ENCODE measurements at regions not wholly inside any gene's neighbourhood (a gene's known extent, or its start where the extent isn't known, plus 50 kb on each side); places are given as distances from the start of the nearest gene placed in this dataset.

- FAIRE-seq (no peak), DNase-seq (ENCODE audit: low spot score) (no peak)
Measured at GRCh38 chr12:105834496-105834895, 304.3 kb downstream of the NUAK1 start.

GRCh38 chr12:105835580-105836241, 303.0 kb downstream of the NUAK1 start:
- DNase-seq (ENCODE audit: low spot score), result no peak

DNA sequence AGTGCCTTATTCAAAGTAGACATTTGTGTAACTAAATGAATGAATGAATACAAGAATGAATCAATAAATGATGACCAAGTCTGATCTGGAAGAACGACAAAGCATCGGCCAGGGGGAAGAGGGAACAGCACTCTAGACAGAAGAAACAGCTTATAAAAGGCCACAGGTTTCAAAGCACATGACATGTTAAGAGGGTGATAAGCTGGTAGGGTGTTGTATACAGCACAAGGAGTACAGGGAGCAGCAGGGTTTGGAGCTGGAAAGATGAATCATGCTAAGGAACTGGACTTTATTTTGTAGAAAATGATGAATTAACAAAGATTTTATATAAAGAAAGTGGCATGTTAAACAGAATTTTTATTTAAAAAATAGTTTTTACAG, 302.5 kb downstream of the NUAK1 start:
- FAIRE-seq, result no peak

More at GRCh38 chr12:105835580-105836241, 303.0 kb downstream of the NUAK1 start:
- no peak for FAIRE-seq

DNA sequence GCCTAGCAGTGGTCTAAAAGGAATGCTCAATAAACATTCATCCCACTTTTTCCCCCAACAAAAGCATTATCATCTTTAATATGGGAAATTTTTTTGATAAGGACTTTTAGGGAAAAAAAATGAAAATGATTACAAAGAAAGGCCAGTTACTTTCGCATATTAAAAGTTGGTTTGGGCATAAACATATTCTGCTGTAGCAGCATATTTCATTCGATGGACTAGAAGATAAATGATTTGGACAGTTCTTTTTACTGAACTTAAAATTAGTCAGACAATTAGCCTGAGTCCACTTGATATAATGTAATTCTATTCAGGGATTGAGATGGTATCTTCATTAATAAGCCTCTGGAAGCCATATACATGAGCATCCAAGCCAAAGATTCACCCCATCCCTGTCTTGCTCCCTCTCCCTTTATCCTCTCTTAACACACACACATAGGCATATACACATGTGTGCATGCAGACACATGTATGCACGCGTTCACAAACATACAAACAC, 299.1 kb downstream of the NUAK1 start:
- FAIRE-seq (no peak), DNase-seq (ENCODE audit: low spot score) (no peak)

More for the DNA sequence above, 302.5 kb downstream of the NUAK1 start:
- DNase-seq (ENCODE audit: low spot score), result no peak

DNA sequence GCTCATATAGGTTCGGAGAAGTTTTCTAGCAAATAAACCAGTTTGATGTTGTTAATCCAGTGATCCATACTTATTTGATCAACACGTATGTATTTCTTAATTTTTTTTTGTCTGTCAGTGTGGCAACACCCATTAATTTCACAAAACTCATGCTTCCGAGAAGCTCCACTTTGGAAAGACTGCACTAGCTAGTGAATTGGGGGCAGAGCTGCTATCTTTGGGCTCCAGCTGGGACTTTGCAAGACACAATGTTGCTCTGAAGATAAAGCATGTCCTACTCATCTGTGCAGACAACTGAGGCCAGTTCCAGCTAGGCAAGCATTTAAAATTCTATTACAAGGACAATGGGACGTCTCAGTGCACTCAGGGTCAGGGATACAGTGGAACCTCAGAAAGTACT, 298.4 kb downstream of the NUAK1 start:
- no peak for DNase-seq (ENCODE audit: low spot score)
- no peak for FAIRE-seq

GRCh38 chr12:105841840-105842239, 296.9 kb downstream of the NUAK1 start:
- DNase-seq (ENCODE audit: low spot score), result no peak
- no peak for FAIRE-seq

- FAIRE-seq (no peak), DNase-seq (ENCODE audit: low spot score) (no peak)
Measured at GRCh38 chr12:105843561-105843960, 295.2 kb downstream of the NUAK1 start.

DNA sequence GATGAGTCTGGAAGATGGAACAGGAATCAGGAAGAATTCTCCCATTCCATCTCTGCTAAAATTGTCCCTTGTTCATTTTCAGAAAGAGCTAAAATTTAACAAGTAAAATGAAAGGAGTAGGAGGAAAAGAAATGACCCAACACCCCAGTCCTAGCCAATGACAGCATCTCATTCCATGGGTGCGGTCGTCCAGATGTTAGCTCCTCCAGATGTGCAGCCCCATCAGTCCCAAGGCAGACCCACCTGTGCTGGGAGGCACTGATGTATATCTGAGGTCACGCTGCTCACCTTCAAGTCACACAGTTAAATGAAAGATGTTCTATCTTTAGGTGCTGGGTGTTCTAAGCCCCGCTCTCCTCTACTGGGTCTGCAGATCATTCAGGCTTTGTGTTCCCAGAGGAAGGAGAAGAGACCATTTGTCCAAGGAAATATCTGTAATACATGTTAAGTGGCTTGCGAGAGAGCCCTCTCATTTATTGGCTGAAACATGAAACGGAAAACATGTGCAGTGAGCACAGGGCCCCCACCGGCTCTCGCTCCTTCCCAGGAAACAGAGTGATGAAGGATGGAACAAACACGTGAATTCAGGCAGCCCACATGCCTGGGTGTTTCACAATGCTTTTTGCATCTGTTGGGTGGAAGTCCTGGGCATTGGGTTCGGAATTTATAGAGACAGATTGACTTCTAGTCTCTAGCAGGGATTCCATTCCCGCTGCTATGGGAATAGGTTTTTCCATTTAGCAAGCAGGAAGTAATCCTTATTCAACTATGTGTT, 294.6 kb downstream of the NUAK1 start:
- no peak for FAIRE-seq
- DNase-seq (ENCODE audit: low spot score), result no peak

GRCh38 chr12:105846331-105846730, 292.4 kb downstream of the NUAK1 start:
- FAIRE-seq (no peak), DNase-seq (ENCODE audit: low spot score) (no peak)

- FAIRE-seq (no peak), DNase-seq (ENCODE audit: low spot score) (no peak)
Measured at GRCh38 chr12:105847068-105847467, 291.7 kb downstream of the NUAK1 start.

DNA sequence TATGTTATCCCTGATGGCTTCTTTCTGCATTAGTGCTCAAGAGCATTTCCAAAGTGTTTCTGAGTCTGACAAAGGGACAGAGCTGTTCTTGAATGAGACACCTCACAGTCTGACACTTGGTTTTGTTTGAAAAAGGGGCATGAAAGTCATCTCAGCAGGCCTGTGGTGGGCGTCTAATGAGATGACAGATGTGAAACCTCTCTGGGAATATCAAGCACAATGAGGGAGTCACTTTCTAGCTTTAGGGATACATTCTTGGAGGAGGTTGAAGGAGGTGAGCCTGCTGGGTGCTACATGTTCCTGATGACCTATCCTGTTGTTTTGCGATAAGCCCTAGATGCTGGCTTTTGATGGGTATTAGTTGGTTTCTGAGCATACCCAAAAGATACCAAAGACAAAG, 290.5 kb downstream of the NUAK1 start:
- DNase-seq (ENCODE audit: low spot score) (no peak), FAIRE-seq (no peak)

DNA sequence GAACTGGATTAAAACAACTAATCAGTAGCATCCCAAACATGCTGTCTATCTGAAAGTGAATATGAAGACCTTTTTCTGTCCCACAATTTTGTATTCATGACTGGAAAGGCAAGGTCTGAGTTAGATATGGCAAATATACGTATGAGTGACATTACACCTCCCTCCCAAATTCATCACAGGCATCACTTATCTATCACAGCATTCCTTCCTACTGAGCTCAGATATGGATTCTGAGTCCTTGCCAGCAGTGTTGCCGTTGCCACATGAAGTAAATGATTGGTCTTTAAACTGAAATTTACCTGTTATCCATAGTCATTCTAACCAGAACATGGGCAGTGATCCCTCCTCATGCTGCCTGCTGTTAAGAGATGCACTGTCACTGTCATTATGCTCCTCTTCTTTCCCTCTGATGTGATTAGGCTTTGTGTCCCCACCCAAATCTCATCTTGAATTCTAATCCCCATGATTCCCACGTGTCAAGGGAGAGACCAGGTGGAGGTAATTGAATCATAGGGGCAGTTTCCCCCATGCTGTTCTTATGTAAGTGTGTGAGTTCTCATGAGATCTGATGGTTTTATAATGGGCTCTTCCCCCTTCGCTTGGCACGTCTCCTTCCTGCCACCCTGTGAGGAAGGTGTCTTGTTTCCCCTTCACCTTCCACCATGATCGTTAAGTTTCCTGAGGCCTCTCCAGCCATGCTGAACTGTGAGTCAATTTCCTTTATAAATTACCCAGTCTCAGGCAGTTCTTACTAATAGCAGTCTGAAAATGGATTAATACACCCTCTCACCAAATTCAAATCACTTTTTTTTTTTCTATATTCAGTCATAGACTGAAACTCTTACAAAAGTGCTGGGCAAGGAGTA, 288.4 kb downstream of the NUAK1 start:
- FAIRE-seq (no peak), DNase-seq (ENCODE audit: low spot score) (no peak)

GRCh38 chr12:105852496-105852895, 286.3 kb downstream of the NUAK1 start:
- DNase-seq (ENCODE audit: low spot score), result no peak
- FAIRE-seq, result no peak

DNA sequence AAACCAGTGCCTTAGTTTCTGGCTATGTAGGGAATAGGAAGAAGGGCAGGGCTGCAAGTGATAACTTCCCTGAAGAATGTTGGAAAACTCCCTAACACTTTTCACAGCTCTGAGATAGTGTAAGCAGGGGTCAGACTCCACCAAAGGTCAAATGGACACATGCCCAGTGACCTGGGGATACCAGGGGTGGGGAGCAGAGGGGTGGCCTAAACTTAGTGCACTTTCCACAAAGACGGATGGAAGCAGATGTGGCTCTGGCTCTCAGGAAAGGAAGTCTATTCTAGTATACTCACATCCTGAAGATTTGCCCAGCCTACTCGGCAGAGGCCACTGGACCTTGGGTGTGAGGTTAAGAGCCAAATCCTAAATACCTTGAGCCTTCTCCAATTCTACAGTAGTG, 285.8 kb downstream of the NUAK1 start:
- FAIRE-seq (no peak), DNase-seq (ENCODE audit: low spot score) (no peak)

GRCh38 chr12:105854071-105854470, 284.7 kb downstream of the NUAK1 start:
- FAIRE-seq (no peak), DNase-seq (ENCODE audit: low spot score) (no peak)

DNA sequence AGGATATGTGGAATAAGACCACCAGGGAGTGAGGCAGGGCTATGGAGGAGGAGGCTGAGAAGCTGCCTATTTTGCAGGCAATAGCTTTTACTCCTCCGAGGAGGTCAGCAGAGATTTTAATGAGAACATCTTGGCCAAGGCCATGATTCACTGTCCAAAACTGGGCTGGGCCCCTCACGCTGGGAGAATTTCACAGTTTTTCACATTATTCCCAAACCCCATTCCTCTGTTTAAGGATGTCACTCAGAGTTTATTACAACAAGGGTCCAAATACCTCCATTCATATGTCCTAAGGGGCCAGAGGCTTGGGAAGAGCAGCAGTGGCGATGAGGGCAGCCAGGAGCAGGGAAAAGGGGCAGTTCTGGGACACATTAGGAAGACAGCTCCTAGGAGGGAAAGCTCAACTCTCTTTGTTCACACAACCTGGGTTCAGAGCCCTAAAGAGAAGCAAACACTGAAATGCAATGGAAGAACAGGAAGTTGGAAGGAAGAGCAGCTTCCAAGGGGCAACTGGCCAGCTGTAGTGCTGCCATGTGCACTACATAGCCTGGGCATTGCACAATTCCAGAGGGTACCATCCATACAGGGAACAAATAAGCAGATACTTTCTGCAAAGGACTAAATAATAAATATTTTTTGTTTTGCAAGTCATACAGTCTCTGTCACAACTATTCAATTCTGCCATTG, 283.2 kb downstream of the NUAK1 start:
- FAIRE-seq (no peak), DNase-seq (ENCODE audit: low spot score) (no peak)

GRCh38 chr12:105856048-105856405, 282.7 kb downstream of the NUAK1 start:
- FAIRE-seq, result no peak

GRCh38 chr12:105858981-105859710, 279.6 kb downstream of the NUAK1 start:
- FAIRE-seq (no peak), DNase-seq (ENCODE audit: low spot score) (no peak)

More at GRCh38 chr12:105856048-105856405, 282.7 kb downstream of the NUAK1 start:
- no peak for DNase-seq (ENCODE audit: low spot score)

DNA sequence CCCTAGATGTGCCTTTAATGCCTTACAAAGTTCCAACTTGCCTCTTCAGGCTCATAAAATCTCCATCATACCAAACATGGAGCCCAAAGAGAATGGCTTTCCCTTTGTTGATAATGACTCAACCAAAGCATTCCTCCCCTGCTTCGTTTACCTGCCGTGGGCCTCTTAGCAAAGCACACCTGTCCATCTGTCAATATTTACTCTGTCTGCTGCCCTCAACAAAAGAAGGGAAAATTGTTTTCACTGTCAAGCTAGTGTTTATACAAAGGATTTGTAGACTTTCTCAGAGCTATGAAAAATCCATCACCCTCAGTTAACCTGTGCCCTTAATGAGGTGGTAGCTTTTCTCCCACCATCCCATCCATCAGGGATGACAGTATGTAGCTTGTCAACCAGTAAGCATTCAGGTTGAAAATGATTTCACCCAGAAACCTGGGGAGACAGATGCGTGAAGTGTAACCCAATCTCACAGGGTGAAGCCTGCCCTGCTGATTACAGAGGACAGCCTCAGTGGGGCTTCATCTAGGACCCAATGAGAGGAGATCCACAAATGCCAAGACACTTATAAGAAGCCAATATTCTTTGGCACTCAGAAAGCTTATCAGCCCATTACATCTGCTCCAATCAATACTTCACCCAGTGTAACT, 278.1 kb downstream of the NUAK1 start:
- FAIRE-seq, result no peak
- no peak for DNase-seq (ENCODE audit: low spot score)

DNA sequence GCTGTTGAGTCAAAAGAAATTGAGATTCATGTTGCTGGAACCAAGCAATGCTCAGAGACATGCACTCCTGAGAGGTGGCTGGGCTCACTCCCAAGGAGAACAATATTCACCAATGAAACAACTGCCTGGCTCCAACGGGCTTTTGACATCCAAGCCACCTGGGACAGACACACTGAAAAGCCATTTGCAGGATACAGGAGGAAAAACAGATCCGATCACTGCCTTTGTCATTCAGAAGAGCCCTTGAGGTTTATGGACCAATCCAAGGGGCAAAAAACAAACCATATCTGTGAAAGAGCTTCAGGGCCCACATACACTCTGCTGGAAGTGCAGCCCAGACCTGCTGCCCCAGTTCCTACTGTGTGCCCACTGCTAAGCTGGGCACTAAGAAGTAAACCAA, 277.5 kb downstream of the NUAK1 start:
- no peak for FAIRE-seq
- DNase-seq (ENCODE audit: low spot score), result no peak

Data from RCC 7860 (cell line).